ENCODE measurements at regions not wholly inside any gene's neighbourhood (a gene's known extent, or its start where the extent isn't known, plus 50 kb on each side); places are given as distances from the start of the nearest gene placed in this dataset.

DNA sequence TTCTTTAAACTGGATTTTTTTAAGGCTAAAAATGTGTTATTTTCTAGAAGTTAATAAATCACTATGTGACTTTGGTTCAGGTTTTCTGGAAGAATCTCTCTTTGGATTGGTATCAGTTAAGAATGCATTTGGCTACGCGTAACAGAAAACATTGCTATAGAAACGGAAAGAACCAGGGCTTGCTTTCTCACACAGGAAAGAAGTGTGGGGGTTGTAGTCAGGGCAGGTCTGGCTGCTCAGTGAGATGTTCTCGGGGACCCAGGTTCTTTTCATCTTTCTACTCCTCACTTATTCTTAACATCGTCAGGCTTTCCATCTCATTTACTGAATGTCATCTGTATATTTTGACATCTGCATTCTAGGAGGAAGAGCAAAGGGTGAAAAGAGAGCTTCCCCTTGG lies 191.4 kb downstream of the ZBTB18 start:
- TF ChIP-seq, protein P1, sequence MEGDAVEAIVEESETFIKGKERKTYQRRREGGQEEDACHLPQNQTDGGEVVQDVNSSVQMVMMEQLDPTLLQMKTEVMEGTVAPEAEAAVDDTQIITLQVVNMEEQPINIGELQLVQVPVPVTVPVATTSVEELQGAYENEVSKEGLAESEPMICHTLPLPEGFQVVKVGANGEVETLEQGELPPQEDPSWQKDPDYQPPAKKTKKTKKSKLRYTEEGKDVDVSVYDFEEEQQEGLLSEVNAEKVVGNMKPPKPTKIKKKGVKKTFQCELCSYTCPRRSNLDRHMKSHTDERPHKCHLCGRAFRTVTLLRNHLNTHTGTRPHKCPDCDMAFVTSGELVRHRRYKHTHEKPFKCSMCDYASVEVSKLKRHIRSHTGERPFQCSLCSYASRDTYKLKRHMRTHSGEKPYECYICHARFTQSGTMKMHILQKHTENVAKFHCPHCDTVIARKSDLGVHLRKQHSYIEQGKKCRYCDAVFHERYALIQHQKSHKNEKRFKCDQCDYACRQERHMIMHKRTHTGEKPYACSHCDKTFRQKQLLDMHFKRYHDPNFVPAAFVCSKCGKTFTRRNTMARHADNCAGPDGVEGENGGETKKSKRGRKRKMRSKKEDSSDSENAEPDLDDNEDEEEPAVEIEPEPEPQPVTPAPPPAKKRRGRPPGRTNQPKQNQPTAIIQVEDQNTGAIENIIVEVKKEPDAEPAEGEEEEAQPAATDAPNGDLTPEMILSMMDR (IDR thresholded peaks at IDR 0.05; ENCODE audit: insufficient read depth, low read depth, low read length), result no peak
- TF ChIP-seq EZH2 (IDR thresholded peaks at IDR 0.05; ENCODE audit: insufficient read depth, low read length), result no peak
